SU-DHL-6 (cell line): ENCODE measurements at regions not wholly inside any gene's neighbourhood (a gene's known extent, or its start where the extent isn't known, plus 50 kb on each side); places are given as distances from the start of the nearest gene placed in this dataset.

Experiments used
- CTCF ChIP-seq: fragments of 200-600 bp; sonication (generic); IDR thresholded peaks from one replicate; pipeline ENCODE4 v1.5.1; 2017; ENCODE audit warnings: antibody characterized with exemption, mild to moderate bottlenecking, low read length, moderate library complexity; ENCODE audit not compliant: insufficient read depth, poor library complexity, severe bottlenecking
- EZH2phosphoT487 ChIP-seq: fragments of 200-600 bp; sonication (generic), shearing (Covaris generic); conservative IDR thresholded peaks from 2 replicates; pipeline ENCODE4 v1.6.1; 2018; ENCODE audit warnings: mild to moderate bottlenecking, antibody characterized with exemption, low read length, moderate library complexity, mixed read lengths

DNA sequence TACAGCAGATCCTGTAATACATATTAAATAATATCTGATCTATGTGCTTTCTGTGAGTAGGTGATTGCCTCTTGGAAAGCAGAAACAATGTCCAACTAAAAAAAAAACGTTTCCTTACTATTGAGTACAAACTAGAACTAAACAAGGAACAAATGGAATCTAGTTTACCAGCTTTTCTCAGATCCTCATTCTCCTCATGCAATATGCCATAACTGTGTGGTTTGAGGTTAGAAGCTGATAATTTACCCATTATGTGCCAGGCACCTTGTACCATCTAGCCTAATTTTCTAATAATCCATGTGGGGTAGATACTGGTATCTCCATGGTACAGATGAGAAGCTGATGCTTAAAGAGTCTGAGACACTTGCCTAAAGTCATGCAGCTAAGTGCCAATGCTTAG lies 154.7 kb downstream of the PTGER3 start:
- no peak for TF ChIP-seq CTCF
- TF ChIP-seq EZH2phosphoT487: no peak
